NCI-H2029 (cell line): ENCODE measurements at regions not wholly inside any gene's neighbourhood (a gene's known extent, or its start where the extent isn't known, plus 50 kb on each side); places are given as distances from the start of the nearest gene placed in this dataset.
"Not testable (repeated sequence)": the region's sequence is repeated elsewhere in the genome, so short reads cannot be mapped to it uniquely, and the experiment has no call there.

ENCODE experiments used
- DNase-seq: peaks from one replicate; lab custom pipeline; 2025; lab: John Stamatoyannopoulos, UW

GRCh38 chr14:77985211-77985615, 185.0 kb upstream of the NRXN3 start:
- peak; percentile 27 for DNase-seq

- DNase-seq = no peak
Observed at GRCh38 chr14:77986773-77987172, 183.4 kb upstream of the NRXN3 start.

GRCh38 chr14:77988096-77988870, 181.9 kb upstream of the NRXN3 start:
- DNase-seq = no peak

- DNase-seq = no peak
Observed at GRCh38 chr14:77988970-77989369, 181.2 kb upstream of the NRXN3 start.

GRCh38 chr14:77989441-77989991, 180.7 kb upstream of the NRXN3 start:
- no peak for DNase-seq

GRCh38 chr14:77990337-77990736, 179.8 kb upstream of the NRXN3 start:
- DNase-seq = no peak

- DNase-seq = no peak
Observed at GRCh38 chr14:77991128-77991772, 178.9 kb upstream of the NRXN3 start.

- DNase-seq = peak; percentile 3
Observed at GRCh38 chr14:78005325-78005724, 164.8 kb upstream of the NRXN3 start.

- no peak for DNase-seq
Observed at GRCh38 chr14:78007160-78007559, 163.0 kb upstream of the NRXN3 start.

GRCh38 chr14:78010688-78011087, 159.5 kb upstream of the NRXN3 start:
- no peak for DNase-seq

GRCh38 chr14:78013911-78014310, 156.3 kb upstream of the NRXN3 start:
- not testable (repeated sequence) for DNase-seq

- no peak for DNase-seq
Observed at GRCh38 chr14:78016532-78016931, 153.6 kb upstream of the NRXN3 start.

- no peak for DNase-seq
Observed at GRCh38 chr14:78018283-78018682, 151.9 kb upstream of the NRXN3 start.

- peak; percentile 33 for DNase-seq
Observed at GRCh38 chr14:78022059-78022458, 148.1 kb upstream of the NRXN3 start.

GRCh38 chr14:78023112-78023511, 147.1 kb upstream of the NRXN3 start:
- DNase-seq = no peak

- no peak for DNase-seq
Observed at GRCh38 chr14:78028471-78028870, 141.7 kb upstream of the NRXN3 start.

- no peak for DNase-seq
Observed at GRCh38 chr14:78029601-78030372, 140.4 kb upstream of the NRXN3 start.

- no peak for DNase-seq
Observed at GRCh38 chr14:78043349-78043748, 126.8 kb upstream of the NRXN3 start.

- DNase-seq = no peak
Observed at GRCh38 chr14:78048120-78048519, 122.1 kb upstream of the NRXN3 start.

GRCh38 chr14:78056890-78057289, 113.3 kb upstream of the NRXN3 start:
- DNase-seq = not testable (repeated sequence)

- DNase-seq = no peak
Observed at GRCh38 chr14:78070344-78070743, 99.8 kb upstream of the NRXN3 start.

GRCh38 chr14:78071016-78071549, 99.1 kb upstream of the NRXN3 start:
- no peak for DNase-seq
